Stimulated activated CD4-positive, alpha-beta T cell treated with anti-CD3 and anti-CD28 coated beads, Interleukin-1b, Interleukin-23, amount 100 ng/mL, for 1 hour (primary cell): ENCODE measurements at regions not wholly inside any gene's neighbourhood (a gene's known extent, or its start where the extent isn't known, plus 50 kb on each side); places are given as distances from the start of the nearest gene placed in this dataset.

Source experiments
- DNase-seq, 2 donors: peaks; one replicate each; pipeline ENCODE4 v3.0.0-alpha.2; 2020; ENCODE audit warnings: low read depth in 2 of 2

DNA sequence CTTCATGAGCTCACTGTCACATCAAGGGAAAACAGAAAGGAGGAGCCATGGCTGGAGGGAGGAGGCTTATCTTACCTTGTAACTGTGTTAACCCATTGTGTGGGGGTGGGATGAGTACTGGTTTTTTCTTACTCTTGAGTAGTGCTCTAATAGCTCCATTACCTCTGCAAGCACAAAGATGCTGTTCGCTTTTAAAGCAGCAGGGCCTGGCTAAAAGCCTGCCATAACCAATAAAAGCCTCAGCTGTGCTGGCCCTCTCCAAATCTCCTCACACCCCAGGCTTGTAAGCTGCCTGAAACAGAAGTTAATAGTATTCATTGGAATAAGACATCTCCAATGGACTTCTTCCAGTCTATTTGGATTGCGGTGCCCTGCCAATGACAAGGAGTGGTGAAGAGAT is 544.1 kb downstream of the TUSC7 start:
- DNase-seq: no peak

DNA sequence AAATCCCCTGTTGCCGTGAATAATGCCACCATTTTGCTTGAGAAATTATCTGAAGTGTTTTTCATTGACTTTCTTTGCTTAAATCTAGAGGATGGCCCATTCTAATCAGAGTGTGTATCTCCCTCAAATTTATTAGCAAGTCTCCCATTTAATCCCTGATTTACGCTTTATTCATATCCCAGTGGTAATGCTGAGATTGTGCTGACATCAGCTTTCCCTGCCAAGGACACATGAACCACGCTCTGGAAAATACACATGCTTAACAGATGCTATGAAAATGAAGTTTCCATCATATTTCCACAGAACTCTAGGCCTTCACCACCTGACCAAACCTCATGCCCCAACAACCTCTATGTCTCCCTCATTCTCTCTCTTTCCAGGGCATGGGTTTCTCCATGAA is 545.4 kb downstream of the TUSC7 start:
- no peak for DNase-seq

- no peak for DNase-seq
Measured at GRCh38 chr3:117255736-117256135, 546.2 kb downstream of the TUSC7 start.

GRCh38 chr3:117261983-117262421 is 552.4 kb downstream of the TUSC7 start:
- DNase-seq: no peak

- DNase-seq: no peak
Measured at GRCh38 chr3:117263270-117263669, 553.7 kb downstream of the TUSC7 start.

GRCh38 chr3:117263745-117264144 is 554.2 kb downstream of the TUSC7 start:
- DNase-seq: no peak

DNA sequence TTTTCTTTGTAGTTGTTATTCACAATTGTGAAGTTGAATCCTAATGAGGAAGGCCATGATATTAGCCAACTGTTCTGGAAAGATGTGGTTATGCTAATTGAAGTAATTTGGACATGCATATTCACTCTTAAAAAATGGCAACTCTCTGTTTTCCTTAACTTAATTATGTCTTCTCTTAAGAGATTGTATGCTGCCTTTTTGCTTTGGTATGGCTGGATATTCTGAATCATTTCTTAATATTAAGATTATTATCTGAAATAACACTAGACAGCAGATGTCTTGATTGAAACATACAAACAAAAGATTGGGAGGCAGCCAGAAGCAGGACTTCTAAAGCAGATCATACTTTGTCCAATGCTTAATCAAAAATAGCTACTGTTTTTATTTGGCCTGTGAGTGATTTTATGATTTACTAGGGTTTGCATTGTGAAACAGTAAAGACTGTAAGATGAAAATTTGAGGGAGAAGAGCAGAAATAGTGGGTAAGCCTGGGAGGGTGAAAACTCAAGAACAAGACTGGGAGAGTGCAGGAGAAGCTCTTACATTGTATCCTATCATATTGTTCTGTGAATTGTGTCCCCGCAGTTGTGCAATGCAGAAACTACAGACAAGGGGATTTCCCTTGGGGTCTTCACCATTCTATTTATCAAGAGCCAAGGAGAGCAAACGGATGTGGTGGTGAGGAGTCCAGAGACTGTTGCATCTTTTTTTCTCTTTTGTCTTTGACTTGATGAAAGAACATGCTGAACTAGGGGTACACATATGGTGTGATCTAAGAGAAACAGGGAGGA is 554.8 kb downstream of the TUSC7 start:
- DNase-seq: no peak

DNA sequence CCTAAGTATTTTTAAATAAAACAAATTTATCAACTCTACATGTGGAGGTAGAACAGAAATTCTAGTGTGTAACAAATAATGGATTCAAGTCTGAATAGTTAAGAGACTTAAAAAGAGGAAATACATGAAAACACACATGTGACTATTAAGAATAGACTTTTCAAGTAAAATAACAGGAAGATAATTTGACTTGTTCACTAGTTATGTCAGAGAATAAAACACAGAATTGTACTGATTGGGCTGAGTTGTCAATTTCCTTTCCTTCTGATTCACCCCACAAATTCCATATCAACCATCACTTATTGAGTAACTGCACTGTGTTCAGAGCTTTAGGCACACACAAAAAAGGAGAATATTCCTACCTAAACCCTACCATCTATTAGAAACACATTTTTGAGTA is 557.2 kb downstream of the TUSC7 start:
- DNase-seq: no peak

DNA sequence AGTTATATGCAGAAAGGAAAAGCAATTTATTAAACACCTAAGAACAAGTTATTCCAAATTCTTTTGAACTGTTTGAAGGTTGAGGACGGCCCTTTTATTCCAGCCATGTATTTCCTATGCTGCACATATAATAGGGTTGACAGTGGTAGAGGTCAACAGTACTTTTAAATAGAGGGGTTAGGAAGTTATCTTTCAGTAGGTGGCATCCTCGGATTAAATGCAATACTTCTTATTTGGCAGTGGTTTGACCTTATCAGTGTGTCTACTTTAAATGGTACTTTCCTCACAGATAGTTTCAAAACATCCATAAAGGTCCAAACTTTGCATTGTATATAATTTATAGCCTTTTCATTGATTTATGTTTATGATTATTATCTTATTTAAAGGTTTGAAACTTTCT is 558.7 kb downstream of the TUSC7 start:
- no peak for DNase-seq

- no peak for DNase-seq
Measured at GRCh38 chr3:117272274-117272673, 562.7 kb downstream of the TUSC7 start.

GRCh38 chr3:117272876-117273523 is 563.4 kb downstream of the TUSC7 start:
- DNase-seq: no peak

- no peak for DNase-seq
Measured at GRCh38 chr3:117277816-117278215, 568.2 kb downstream of the TUSC7 start.

DNA sequence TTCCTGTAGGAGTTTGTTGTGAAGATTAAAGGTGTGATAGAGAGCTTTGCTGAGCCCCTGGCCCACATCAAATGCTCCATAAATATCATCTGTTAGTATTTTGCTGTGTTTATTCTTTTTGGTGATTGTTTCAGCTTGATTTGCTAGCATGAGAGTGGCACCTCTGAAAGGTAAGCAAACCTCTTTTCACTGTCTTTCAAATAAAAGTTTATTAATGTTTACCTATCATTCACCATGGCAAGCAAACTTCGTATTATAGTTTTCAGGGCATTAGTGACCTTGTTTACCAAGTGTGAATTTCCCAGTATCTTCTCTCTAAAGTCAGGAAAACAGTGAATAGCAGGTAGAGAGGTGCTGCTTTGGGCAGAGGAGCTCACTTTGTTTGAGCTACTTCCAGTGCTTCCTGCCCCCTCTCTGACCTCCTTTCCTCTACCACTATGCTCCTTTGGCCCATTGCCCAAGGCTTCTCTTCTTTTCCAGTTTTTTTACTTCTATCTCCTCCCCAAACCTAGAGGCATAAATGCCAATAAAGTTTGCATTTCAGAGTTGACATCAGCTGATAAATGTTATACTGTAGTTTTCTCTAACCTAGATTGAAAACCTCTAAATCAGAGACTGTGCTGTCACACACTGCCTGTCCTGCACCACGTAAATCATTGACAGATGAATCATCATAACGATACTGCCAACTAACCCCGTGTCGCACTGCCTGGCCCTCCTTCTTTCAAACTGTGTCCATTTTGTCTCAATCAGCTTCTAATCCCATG is 569.0 kb downstream of the TUSC7 start:
- no peak for DNase-seq

DNA sequence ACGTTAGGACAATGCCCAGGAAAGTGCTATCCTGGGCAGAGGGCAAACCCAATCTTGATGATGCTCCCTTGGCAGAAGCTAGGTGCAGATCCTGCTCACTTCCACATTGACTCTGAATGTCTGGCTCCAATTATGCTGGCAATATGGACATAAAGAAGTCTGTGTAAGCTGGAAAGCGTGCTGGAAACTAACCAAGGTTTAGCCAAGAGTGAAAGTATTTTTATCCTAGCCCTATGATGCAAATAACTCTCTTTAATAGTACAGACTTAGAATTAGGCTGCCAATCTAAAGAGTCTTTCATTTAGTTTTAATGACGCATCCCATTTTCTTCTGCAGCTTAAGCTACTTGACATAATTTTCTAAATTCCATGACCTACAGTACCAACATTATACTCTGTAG is 571.8 kb downstream of the TUSC7 start:
- no peak for DNase-seq

DNA sequence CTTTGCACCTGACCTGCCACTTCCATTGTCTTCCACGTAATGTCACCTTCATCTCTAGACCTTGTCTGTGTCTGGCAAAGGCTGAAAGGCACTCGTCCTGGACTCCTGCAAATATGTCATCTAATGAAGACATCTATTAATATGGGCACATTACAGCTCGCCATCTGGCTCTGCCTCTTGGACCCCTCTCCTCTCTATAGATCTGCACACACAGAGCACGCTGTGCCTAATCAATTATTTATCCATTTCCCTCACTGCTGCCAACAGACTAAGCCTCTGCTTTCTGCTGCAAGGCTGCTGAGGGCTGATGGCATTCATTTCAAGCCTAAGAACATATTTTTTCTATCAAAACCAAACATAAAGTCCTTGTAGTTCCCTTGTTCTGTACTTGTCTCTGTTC is 573.0 kb downstream of the TUSC7 start:
- no peak for DNase-seq

DNA sequence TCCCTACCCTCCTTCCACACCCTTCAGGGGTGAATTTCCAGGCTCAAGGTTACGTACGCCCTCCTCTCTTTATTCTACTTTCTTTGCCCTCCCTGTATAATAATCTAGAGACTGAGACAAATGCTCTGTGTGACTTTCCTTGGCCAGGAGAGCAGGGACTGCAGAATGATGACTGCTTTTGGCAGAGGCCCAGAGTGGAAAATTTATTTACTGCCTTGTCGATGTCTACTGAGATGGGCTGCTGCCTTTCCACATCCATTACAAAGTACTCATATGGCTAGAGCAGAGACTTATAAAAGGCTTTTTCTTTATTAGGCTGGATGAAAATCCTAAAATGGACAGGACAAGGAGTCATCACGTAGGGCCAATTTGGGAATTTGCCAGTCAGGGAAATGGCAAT is 576.2 kb downstream of the TUSC7 start:
- no peak for DNase-seq

- no peak for DNase-seq
Measured at GRCh38 chr3:117286488-117286887, 576.9 kb downstream of the TUSC7 start.

DNA sequence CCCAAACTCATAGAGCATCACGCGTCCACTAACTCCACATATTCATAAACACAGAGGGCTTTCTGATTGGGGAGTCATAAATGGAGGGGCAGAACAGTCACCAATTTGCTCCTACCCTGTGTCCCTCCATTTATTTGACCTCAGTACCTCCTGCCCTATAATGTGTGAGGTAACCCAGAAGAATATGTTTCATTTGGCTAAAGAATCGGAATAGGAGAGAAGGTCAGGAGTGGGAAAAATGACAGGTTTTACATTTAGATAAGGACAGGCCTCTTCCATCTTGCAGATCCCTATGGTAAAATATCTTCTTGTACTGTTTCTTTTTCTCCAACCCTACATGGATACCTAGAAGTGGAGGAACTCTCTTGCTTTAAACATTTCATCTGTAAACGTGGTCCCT is 578.0 kb downstream of the TUSC7 start:
- no peak for DNase-seq

- no peak for DNase-seq
Measured at GRCh38 chr3:117291476-117291875, 581.9 kb downstream of the TUSC7 start.

- DNase-seq: no peak
Measured at GRCh38 chr3:117297065-117297464, 587.5 kb downstream of the TUSC7 start.

DNA sequence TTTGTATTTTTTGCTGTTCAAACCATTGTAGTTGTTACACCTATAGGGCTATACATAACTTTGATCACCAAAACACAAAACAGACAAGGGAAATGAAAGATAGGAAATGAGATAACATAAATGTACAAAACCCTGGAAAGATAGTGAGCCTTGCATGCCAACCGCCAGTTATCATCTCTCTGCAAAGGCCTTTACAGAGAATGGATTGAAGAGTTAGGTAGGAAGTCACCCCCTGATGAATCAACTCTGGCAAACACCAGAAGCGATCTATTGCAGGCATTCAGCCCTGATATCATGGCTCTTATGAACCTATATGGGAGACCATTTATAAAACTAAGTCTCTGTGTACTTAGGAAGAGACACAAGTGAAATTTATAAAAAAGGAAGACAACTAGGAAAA is 588.0 kb downstream of the TUSC7 start:
- no peak for DNase-seq

DNA sequence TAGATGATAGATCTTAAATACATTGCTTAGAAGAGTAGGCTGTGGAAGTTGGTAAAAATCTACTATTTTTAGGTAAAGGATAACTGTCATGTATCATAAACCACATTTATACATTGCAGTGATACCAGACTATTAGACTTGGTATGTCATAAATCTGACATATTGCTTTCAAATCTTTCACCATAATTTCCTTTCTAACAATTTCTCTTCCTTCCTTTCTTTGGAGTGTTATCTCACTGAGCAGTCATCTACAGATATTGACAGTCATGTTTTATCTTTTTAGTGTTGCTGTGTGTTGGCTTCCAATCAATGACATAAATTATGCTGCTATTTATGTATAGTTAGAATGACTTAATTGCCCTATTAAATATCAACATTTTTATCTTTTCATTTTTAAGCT is 588.7 kb downstream of the TUSC7 start:
- no peak for DNase-seq

- DNase-seq: no peak
Measured at GRCh38 chr3:117302428-117302827, 592.8 kb downstream of the TUSC7 start.
